KBM-7 (cell line): ENCODE measurements at regions not wholly inside any gene's neighbourhood (a gene's known extent, or its start where the extent isn't known, plus 50 kb on each side); places are given as distances from the start of the nearest gene placed in this dataset.

Experiments
- DNase-seq: peaks from one replicate; pipeline ENCODE4 v3.0.0-alpha.2; 2015
- in situ Hi-C: fragments of 300-500 bp; cut with MboI; formaldehyde crosslinking; loops from 2 replicates; pipeline ENCODE4 v1.14.3; 2020; ENCODE audit warnings: low sequenced_read_pairs, low pct_unique_long_range_greater_than_20kb, mixed read lengths

GRCh38 chr16:19361587-19361986, 56.1 kb upstream of the TMC5 start:
- in situ Hi-C loops = loop anchor here (10.0 kb wide), 1 partner anchor 267 kb away; no protein-coding TSS in a partner anchor
- no peak for DNase-seq

DNA sequence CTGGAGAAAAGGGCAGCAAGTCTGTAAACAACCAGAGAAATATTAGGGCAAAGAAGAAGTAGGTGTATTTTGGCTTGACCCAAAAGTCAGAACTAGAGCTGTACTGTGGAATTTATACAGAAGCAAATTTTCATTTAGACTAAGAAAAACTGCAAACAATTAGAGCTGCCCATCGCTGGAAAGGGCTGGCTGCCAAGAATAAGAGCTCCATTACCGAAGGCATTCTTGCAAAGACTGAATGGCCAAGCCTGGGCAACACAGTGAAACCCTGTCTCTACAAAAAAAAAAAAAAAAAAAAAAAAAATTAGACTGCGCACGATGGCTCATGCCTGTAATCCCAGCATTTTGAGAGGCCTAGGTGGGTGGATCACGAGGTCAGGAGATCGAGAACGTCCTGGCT, 53.9 kb upstream of the TMC5 start:
- DNase-seq = no peak
- in situ Hi-C loops = loop anchor here (10.0 kb wide), 1 partner anchor 269 kb away; no protein-coding TSS in a partner anchor

GRCh38 chr16:19365486-19365885, 52.2 kb upstream of the TMC5 start:
- in situ Hi-C loops = loop anchor here (10.0 kb wide), 1 partner anchor 271 kb away; no protein-coding TSS in a partner anchor

GRCh38 chr16:19366391-19366790, 51.3 kb upstream of the TMC5 start:
- in situ Hi-C loops = loop anchor here (10.0 kb wide), 1 partner anchor 272 kb away; no protein-coding TSS in a partner anchor

More at GRCh38 chr16:19365486-19365885, 52.2 kb upstream of the TMC5 start:
- DNase-seq = no peak

GRCh38 chr16:19367335-19367734, 50.3 kb upstream of the TMC5 start:
- in situ Hi-C loops = loop anchor here (10.0 kb wide), 1 partner anchor 273 kb away; no protein-coding TSS in a partner anchor
- DNase-seq = no peak

More at GRCh38 chr16:19366391-19366790, 51.3 kb upstream of the TMC5 start:
- DNase-seq = no peak
